SK-N-SH (cell line): ENCODE measurements at regions not wholly inside any gene's neighbourhood (a gene's known extent, or its start where the extent isn't known, plus 50 kb on each side); places are given as distances from the start of the nearest gene placed in this dataset.

Experiments
- CTCF ChIA-PET: fragments of 300-600, 350-600 bp; formaldehyde crosslinking; extraction: SDS; loops from one replicate; lab custom pipeline; 2021; lab: Yijun Ruan, JAX
- POLR2A ChIA-PET: fragments of 350-600 bp; sonication (Branson Sonifier 250); formaldehyde crosslinking; extraction: SDS; loops from one replicate; lab custom pipeline; 2020; ENCODE audit warnings: antibody characterized with exemption, inconsistent platforms; lab: Yijun Ruan, JAX
- DNase-seq: peaks from one replicate; pipeline ENCODE4 v3.0.0; 2012
- H2AFZ ChIP-seq: fragments of 200-600 bp; sonication (generic); 2 replicates; pipeline ENCODE4 v1.8.1; 2016; ENCODE audit warnings: antibody characterized with exemption, mild to moderate bottlenecking, low read depth
- H3F3A ChIP-seq: fragments of 200-600 bp; sonication (generic); replicated peaks from 2 replicates; pipeline ENCODE3; 2016; ENCODE audit warnings: antibody characterized with exemption, mild to moderate bottlenecking; ENCODE audit not compliant: insufficient read depth
- H3K27ac ChIP-seq, 2 experiments: fragments of 200-500 bp in 1 of 2; fragments of 200-600 bp in 1 of 2; sonication (Bioruptor generic) in 1 of 2; sonication (generic), shearing (Covaris generic) in 1 of 2; 2 replicates each; pipeline versions ENCODE4 v1.5.1 to v1.6.1; 2014 to 2016; ENCODE audit warnings: low read depth in 2 of 2, inconsistent platforms in 1 of 2, low read length in 1 of 2, mild to moderate bottlenecking in 1 of 2, mixed read lengths in 1 of 2
- H3K27me3 ChIP-seq: fragments of 200-600 bp; sonication (generic), shearing (Covaris generic); 2 replicates; pipeline ENCODE4 v1.6.1; 2016; ENCODE audit warnings: mixed run types; ENCODE audit not compliant: insufficient read depth
- H3K36me3 ChIP-seq, 2 experiments: fragments of 200-500 bp in 1 of 2; fragments of 200-600 bp in 1 of 2; sonication (Bioruptor generic) in 1 of 2; sonication (generic) in 1 of 2; replicated peaks in 1 of 2; 2 replicates each; pipeline versions ENCODE3 to v1.5.1; 2014 to 2016; ENCODE audit warnings: low read length in 1 of 2, mild to moderate bottlenecking in 1 of 2; ENCODE audit not compliant: insufficient read depth in 2 of 2, control insufficient read depth in 1 of 2
- H3K4me1 ChIP-seq, 2 experiments: fragments of 200-500 bp in 1 of 2; fragments of 200-600 bp in 1 of 2; sonication (Bioruptor generic) in 1 of 2; sonication (generic), shearing (Covaris generic) in 1 of 2; 2 replicates each; pipeline versions ENCODE4 v1.5.1 to v1.6.1; 2014 to 2016; ENCODE audit warnings: low read depth in 1 of 2, low read length in 1 of 2, mixed run types in 1 of 2; ENCODE audit not compliant: insufficient read depth in 2 of 2, control insufficient read depth in 1 of 2
- H3K4me2 ChIP-seq: fragments of 200-600 bp; sonication (generic), shearing (Covaris generic); 2 replicates; pipeline ENCODE4 v1.6.1; 2017; ENCODE audit warnings: mixed run types
- H3K4me3 ChIP-seq, 2 experiments: fragments of 200-500 bp in 1 of 2; fragments of 200-600 bp in 1 of 2; sonication (Bioruptor generic) in 1 of 2; sonication (generic), shearing (Covaris generic) in 1 of 2; 2 replicates each; pipeline versions ENCODE4 v1.5.1 to v1.8.1; 2014 to 2016; ENCODE audit warnings: low read depth in 2 of 2, inconsistent platforms in 1 of 2, low read length in 1 of 2, mild to moderate bottlenecking in 1 of 2, mixed read lengths in 1 of 2, moderate library complexity in 1 of 2
- H3K79me2 ChIP-seq: fragments of 200-600 bp; sonication (generic); 2 replicates; pipeline ENCODE4 v1.8.1; 2017; ENCODE audit warnings: mild to moderate bottlenecking; ENCODE audit not compliant: insufficient read depth
- H3K9ac ChIP-seq: fragments of 200-600 bp; sonication (generic); 2 replicates; pipeline ENCODE4 v1.6.1; 2017; ENCODE audit warnings: mixed run types
- H3K9me2 ChIP-seq: fragments of 200-600 bp; sonication (generic); 2 replicates; pipeline ENCODE4 v1.6.1; 2017; ENCODE audit warnings: mixed run types
- H3K9me3 ChIP-seq: fragments of 200-600 bp; sonication (generic); 2 replicates; pipeline ENCODE4 v1.6.1; 2017; ENCODE audit warnings: mixed run types, mild to moderate bottlenecking, moderate library complexity
- H4K20me1 ChIP-seq: fragments of 200-600 bp; sonication (generic); 2 replicates; pipeline ENCODE4 v1.6.1; 2017; ENCODE audit warnings: mild to moderate bottlenecking, mixed run types; ENCODE audit not compliant: insufficient read depth
- CHD2 ChIP-seq: fragments of 150-350 bp; IDR thresholded peaks from 2 replicates; pipeline ENCODE4 v1.6.1; 2018; ENCODE audit warnings: low read length; ENCODE audit not compliant: partially characterized antibody
- CTCF ChIP-seq: fragments of 200-600 bp; sonication (generic); IDR thresholded peaks from 2 replicates; pipeline ENCODE4 v1.6.1; 2017; ENCODE audit warnings: antibody characterized with exemption, mild to moderate bottlenecking, moderate library complexity
- ELF1 ChIP-seq: IDR thresholded peaks from 2 replicates; pipeline ENCODE4 v1.4.0; 2012
- FOXJ3 ChIP-seq: sonication (generic); formaldehyde crosslinking; IDR thresholded peaks from 2 replicates; pipeline ENCODE4 v1.5.1; 2020; ENCODE audit warnings: mild to moderate bottlenecking, missing genetic modification reagents
- GABPA ChIP-seq: IDR thresholded peaks from 2 replicates; pipeline ENCODE4 v1.4.0; 2012; ENCODE audit warnings: low read depth, mild to moderate bottlenecking
- JUND ChIP-seq: IDR thresholded peaks from 2 replicates; pipeline ENCODE4 v1.4.0; 2012
- MXI1 ChIP-seq: IDR thresholded peaks from 2 replicates; pipeline ENCODE4 v1.6.1; 2012; ENCODE audit warnings: mild to moderate bottlenecking, low read depth, low read length, improper control_type of control experiment
- NRF1 ChIP-seq: IDR thresholded peaks from 2 replicates; pipeline ENCODE4 v1.6.1; 2012; ENCODE audit warnings: low read depth, mild to moderate bottlenecking, low read length
- PBX3 ChIP-seq: IDR thresholded peaks from 2 replicates; pipeline ENCODE4; 2012
- RAD21 ChIP-seq: IDR thresholded peaks from 2 replicates; pipeline ENCODE4 v1.6.1; 2012; ENCODE audit warnings: mild to moderate bottlenecking, low read length
- REST ChIP-seq: IDR thresholded peaks from 2 replicates; pipeline ENCODE4 v1.6.1; 2012; ENCODE audit warnings: mild to moderate bottlenecking, low read depth, low read length, moderate library complexity
- RFX5 ChIP-seq: IDR thresholded peaks from 2 replicates; pipeline ENCODE4 v1.6.1; 2012; ENCODE audit warnings: mild to moderate bottlenecking, improper control_type of control experiment, low read length
- RXRA ChIP-seq: IDR thresholded peaks from 2 replicates; pipeline ENCODE4 v1.4.0; 2012; ENCODE audit warnings: low read depth, mild to moderate bottlenecking, borderline replicate concordance
- SIN3A ChIP-seq: IDR thresholded peaks from 2 replicates; pipeline ENCODE4 v1.6.1; 2012; ENCODE audit warnings: low read depth, mild to moderate bottlenecking, low read length, moderate library complexity, borderline replicate concordance
- SMC3 ChIP-seq: IDR thresholded peaks from 2 replicates; pipeline ENCODE4 v1.6.1; 2012; ENCODE audit warnings: low read depth, low read length, improper control_type of control experiment
- TCF12 ChIP-seq: IDR thresholded peaks from 2 replicates; pipeline ENCODE4 v1.4.0; 2012
- TEAD4 ChIP-seq: IDR thresholded peaks from 2 replicates; pipeline ENCODE4 v1.4.0; 2012; ENCODE audit warnings: mild to moderate bottlenecking, borderline replicate concordance; ENCODE audit not compliant: insufficient read depth
- USF1 ChIP-seq: IDR thresholded peaks from 2 replicates; pipeline ENCODE4 v1.4.0; 2012; ENCODE audit warnings: low read depth, borderline replicate concordance
- YY1 ChIP-seq: IDR thresholded peaks from 2 replicates; pipeline ENCODE4 v1.4.0; 2012; ENCODE audit warnings: low read depth, mild to moderate bottlenecking
- ZBTB33 ChIP-seq: IDR thresholded peaks from 2 replicates; pipeline ENCODE4 v1.4.0; 2012; ENCODE audit warnings: low read depth, borderline replicate concordance
- WGBS: methylation state at CpG from one replicate; pipeline ENCODE4 v1.1.6; 2017; ENCODE audit warnings: low lambda C conversion rate; 5-methylcytosine and 5-hydroxymethylcytosine counted together

- Histone ChIP-seq H3K4me1 (peaks cover 7 to 26% of the 10 kb centered on the region in 2 experiments), H3K9me3 (no peaks in the 10 kb centered on the region), H3K27ac (no peak overlapping the region), H3K9me2 (no peaks in the 10 kb centered on the region), H2AFZ (no peak overlapping the region), H3K4me3 (no peak overlapping the region), H4K20me1 (no peaks in the 10 kb centered on the region), H3K27me3 (no peaks in the 10 kb centered on the region), H3K4me2 (no peak overlapping the region), H3K36me3 (no peaks in the 10 kb centered on the region), H3F3A (peaks cover 2% of the 10 kb centered on the region), H3K9ac (no peak overlapping the region), H3K79me2 (no peaks in the 10 kb centered on the region)
- no peak for TF ChIP-seq FOXJ3 (CRISPR knock-in tag)
- no peak for TF ChIP-seq RAD21
- no peak for TF ChIP-seq CHD2
- TF ChIP-seq GABPA: no peak
- TF ChIP-seq SIN3A: no peak
- no peak for TF ChIP-seq USF1
- TF ChIP-seq MXI1: no peak
- TF ChIP-seq TCF12: no peak
- TF ChIP-seq YY1: no peak
- no peak for TF ChIP-seq ZBTB33
- TF ChIP-seq NRF1: no peak
- no peak for TF ChIP-seq TEAD4
- no peak for TF ChIP-seq SMC3
- no peak for TF ChIP-seq REST
- TF ChIP-seq RXRA: no peak
- no peak for TF ChIP-seq PBX3
- no peak for TF ChIP-seq ELF1
- TF ChIP-seq JUND: no peak
- no peak for TF ChIP-seq CTCF
- no peak for TF ChIP-seq RFX5
- CTCF ChIA-PET: interaction anchor here (0.5 to 3.0 kb wide), 41 partner anchors 8 to 768 kb away, joined by 3 to 34 read pairs (median 7); partner anchors contain the start of gene CARMIL1
- POLR2A ChIA-PET: interaction anchor here (1.3 kb wide), 2 partner anchors 55 to 266 kb away, joined by 3 to 4 read pairs; partner anchors contain the start of gene CARMIL1
- WGBS: 84% methylated on average over 4 of the region's 4 CpGs
- no peak for DNase-seq
Observed at GRCh38 chr6:25224242-25224641, 54.9 kb upstream of the CARMIL1 start.
